Astrocyte of the cerebellum (primary cell): ENCODE measurements at regions not wholly inside any gene's neighbourhood (a gene's known extent, or its start where the extent isn't known, plus 50 kb on each side); places are given as distances from the start of the nearest gene placed in this dataset.
A peak's percentile ranks its signal among the peaks of the same experiment; 100 is the strongest.

ENCODE experiments used
- DNase-seq: peaks from one replicate; pipeline ENCODE4 v3.0.0-alpha.2; 2011; ENCODE audit warnings: low read depth
- H3K4me3 ChIP-seq: 2 replicates; pipeline ENCODE4 v1.5.1; 2011; ENCODE audit warnings: mild to moderate bottlenecking, low read depth, low read length, moderate library complexity
- CTCF ChIP-seq: IDR thresholded peaks from 2 replicates; pipeline ENCODE4 v1.5.1; 2012; ENCODE audit warnings: low read length, low read depth, moderate library complexity, mild to moderate bottlenecking; ENCODE audit errors: missing control alignments
- in situ Hi-C: cut with HindIII; loops from 2 replicates; pipeline ENCODE4 v1.10.0; 2017; ENCODE audit warnings: low sequenced_read_pairs

GRCh38 chr7:17626235-17626634 is 314.1 kb downstream of the SNX13 start:
- H3K4me3 ChIP-seq: no peak overlapping the region
- in situ Hi-C loops: no loop called here
- DNase-seq: no peak
- no peak for TF ChIP-seq CTCF

GRCh38 chr7:17631061-17631460 is 309.2 kb downstream of the SNX13 start:
- in situ Hi-C loops: no loop called here
- DNase-seq: no peak
- no peak for TF ChIP-seq CTCF
- no peak overlapping the region for H3K4me3 ChIP-seq

- in situ Hi-C loops: no loop called here
- no peak for DNase-seq
- TF ChIP-seq CTCF: no peak
- H3K4me3 ChIP-seq: no peak overlapping the region
These were observed 307.9 kb downstream of the SNX13 start for GRCh38 chr7:17632384-17632783.

- in situ Hi-C loops: no loop called here
- no peak for DNase-seq
These were observed 307.2 kb downstream of the SNX13 start for GRCh38 chr7:17633067-17633466.

GRCh38 chr7:17638727-17639126 is 301.6 kb downstream of the SNX13 start:
- DNase-seq: no peak

More at GRCh38 chr7:17633067-17633466, 307.2 kb downstream of the SNX13 start:
- TF ChIP-seq CTCF: no peak
- no peak overlapping the region for H3K4me3 ChIP-seq

GRCh38 chr7:17640730-17641377 is 299.4 kb downstream of the SNX13 start:
- DNase-seq: no peak
- no peak overlapping the region for H3K4me3 ChIP-seq
- in situ Hi-C loops: no loop called here
- peak; percentile 62 for TF ChIP-seq CTCF

More at GRCh38 chr7:17638727-17639126, 301.6 kb downstream of the SNX13 start:
- H3K4me3 ChIP-seq: no peak overlapping the region
- in situ Hi-C loops: no loop called here
- no peak for TF ChIP-seq CTCF
